Ascending aorta (tissue), 2 donors: ENCODE measurements at regions not wholly inside any gene's neighbourhood (a gene's known extent, or its start where the extent isn't known, plus 50 kb on each side); places are given as distances from the start of the nearest gene placed in this dataset.

ENCODE experiments used
- DNase-seq, 2 donors: peaks; one replicate each; pipeline ENCODE4 v3.0.0-alpha.2; 2019; ENCODE audit warnings: low spot score in 2 of 2
- H3K27ac ChIP-seq, 2 donors: fragments of 200-600 bp; sonication (generic); one replicate each; pipeline ENCODE4 v1.5.1; 2016 to 2017; ENCODE audit warnings: mild to moderate bottlenecking in 1 of 2
- H3K27me3 ChIP-seq: fragments of 200-600 bp; sonication (generic); one replicate; pipeline ENCODE4 v1.5.1; 2017
- H3K36me3 ChIP-seq, 2 donors: fragments of 200-600 bp; sonication (generic); one replicate each; pipeline ENCODE4 v1.5.1; 2016
- H3K4me1 ChIP-seq, 2 donors: fragments of 200-600 bp; sonication (generic); one replicate each; pipeline ENCODE4 v1.5.1; 2016 to 2017; ENCODE audit warnings: mild to moderate bottlenecking in 1 of 2
- H3K4me3 ChIP-seq, 2 donors: fragments of 200-600 bp; sonication (generic); one replicate each; pipeline ENCODE4 v1.5.1; 2016 to 2017; ENCODE audit warnings: mild to moderate bottlenecking in 1 of 2
- H3K9me3 ChIP-seq, 2 donors: fragments of 200-600 bp; sonication (generic); one replicate each; pipeline ENCODE4 v1.5.1; 2016
- CTCF ChIP-seq, 3 experiments: fragments of 200-600 bp in 2 of 3; fragments of 450-650 bp in 1 of 3; sonication (generic) in 2 of 3; IDR thresholded peaks; one replicate each; pipeline ENCODE4 v1.5.1; 2016 to 2019; ENCODE audit warnings: antibody characterized with exemption in 3 of 3, mild to moderate bottlenecking in 1 of 3, moderate library complexity in 1 of 3
- intact Hi-C: fragments of 100-400 bp; cut with DNase I; formaldehyde crosslinking; loops from one replicate; pipeline ENCODE4 v1.15.1; 2023

- TF ChIP-seq CTCF (IDR thresholded peaks at IDR 0.05) = no peak
- H3K27ac ChIP-seq = no peak overlapping the region
Measured at GRCh38 chr4:14868426-14869395, 133.6 kb upstream of the CPEB2 start.

GRCh38 chr4:14871676-14872430 is 130.4 kb upstream of the CPEB2 start:
- DNase-seq = no peak
- Histone ChIP-seq H3K27ac (no peak overlapping the region), H3K9me3 (no peaks in the 10 kb centered on the region), H3K27me3 (no peaks in the 10 kb centered on the region), H3K4me1 (no peaks in the 10 kb centered on the region), H3K36me3 (no peaks in the 10 kb centered on the region), H3K4me3 (no peak overlapping the region)
- intact Hi-C loops = no loop called here
- TF ChIP-seq CTCF (IDR thresholded peaks at IDR 0.05) = no peak

More at GRCh38 chr4:14868426-14869395, 133.6 kb upstream of the CPEB2 start:
- H3K36me3 ChIP-seq = no peaks in the 10 kb centered on the region
- no peaks in the 10 kb centered on the region for H3K4me1 ChIP-seq
- H3K27me3 ChIP-seq = no peaks in the 10 kb centered on the region
- H3K9me3 ChIP-seq = no peaks in the 10 kb centered on the region
- H3K4me3 ChIP-seq = no peak overlapping the region
- intact Hi-C loops = no loop called here
- DNase-seq = no peak

- TF ChIP-seq CTCF (IDR thresholded peaks at IDR 0.05) = no peak
- no peak for DNase-seq
- no peaks in the 10 kb centered on the region for H3K9me3 ChIP-seq
- peaks cover 0 to 4% of the 10 kb centered on the region in 2 donors for H3K4me1 ChIP-seq
- no peak overlapping the region for H3K4me3 ChIP-seq
- H3K27me3 ChIP-seq = no peaks in the 10 kb centered on the region
- no peaks in the 10 kb centered on the region for H3K36me3 ChIP-seq
- H3K27ac ChIP-seq = no peak overlapping the region
- intact Hi-C loops = no loop called here
Measured at GRCh38 chr4:14874990-14875389, 127.3 kb upstream of the CPEB2 start.

- TF ChIP-seq CTCF (IDR thresholded peaks at IDR 0.05) = no peak
- Histone ChIP-seq H3K36me3 (no peaks in the 10 kb centered on the region), H3K27ac (no peak overlapping the region), H3K4me3 (no peak overlapping the region), H3K9me3 (no peaks in the 10 kb centered on the region), H3K27me3 (no peaks in the 10 kb centered on the region), H3K4me1 (peaks cover 0 to 4% of the 10 kb centered on the region in 2 donors)
- intact Hi-C loops = no loop called here
- DNase-seq = no peak
Measured at GRCh38 chr4:14877246-14878225, 124.7 kb upstream of the CPEB2 start.

GRCh38 chr4:14878681-14879080 is 123.6 kb upstream of the CPEB2 start:
- H3K27me3 ChIP-seq = no peaks in the 10 kb centered on the region
- no peaks in the 10 kb centered on the region for H3K36me3 ChIP-seq
- H3K4me1 ChIP-seq = peaks cover 0 to 4% of the 10 kb centered on the region in 2 donors
- no peak overlapping the region for H3K4me3 ChIP-seq
- intact Hi-C loops = no loop called here
- H3K27ac ChIP-seq = no peak overlapping the region
- TF ChIP-seq CTCF (IDR thresholded peaks at IDR 0.05) = no peak
- DNase-seq = no peak
- H3K9me3 ChIP-seq = no peaks in the 10 kb centered on the region
